ENCODE measurements at regions not wholly inside any gene's neighbourhood (a gene's known extent, or its start where the extent isn't known, plus 50 kb on each side); places are given as distances from the start of the nearest gene placed in this dataset.

DNA sequence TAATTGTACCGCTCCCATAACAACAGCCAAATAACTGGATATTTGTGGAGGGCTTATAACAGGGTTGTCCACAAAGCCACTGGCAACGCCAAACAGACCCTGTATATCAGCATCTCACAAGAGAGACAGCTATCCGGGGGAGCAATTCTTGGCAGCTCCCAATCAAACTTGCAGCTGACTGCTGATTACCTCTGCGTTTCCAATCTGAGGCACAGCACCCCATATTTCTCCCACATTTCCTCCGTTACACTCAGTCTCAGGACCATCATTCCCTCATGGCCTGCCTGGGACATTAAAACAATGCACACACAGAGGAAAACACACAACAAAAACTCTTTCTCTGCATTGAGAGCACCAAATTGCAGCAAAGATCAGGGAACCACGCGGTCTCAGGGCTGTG lies 67.8 kb upstream of the SDK1 start:
- WGBS, 2 donors = 90 to 93% methylated on average over 7 of the region's 7 CpGs
- no peak overlapping the region for H3K27ac ChIP-seq
- no peak for DNase-seq
- intact Hi-C loops (cut with DNase I) = no loop called here
- H3K4me3 ChIP-seq = no peak overlapping the region
- no peaks in the 10 kb centered on the region for H3K27me3 ChIP-seq
- no peaks in the 10 kb centered on the region for H3K4me1 ChIP-seq
- TF ChIP-seq, protein P1, sequence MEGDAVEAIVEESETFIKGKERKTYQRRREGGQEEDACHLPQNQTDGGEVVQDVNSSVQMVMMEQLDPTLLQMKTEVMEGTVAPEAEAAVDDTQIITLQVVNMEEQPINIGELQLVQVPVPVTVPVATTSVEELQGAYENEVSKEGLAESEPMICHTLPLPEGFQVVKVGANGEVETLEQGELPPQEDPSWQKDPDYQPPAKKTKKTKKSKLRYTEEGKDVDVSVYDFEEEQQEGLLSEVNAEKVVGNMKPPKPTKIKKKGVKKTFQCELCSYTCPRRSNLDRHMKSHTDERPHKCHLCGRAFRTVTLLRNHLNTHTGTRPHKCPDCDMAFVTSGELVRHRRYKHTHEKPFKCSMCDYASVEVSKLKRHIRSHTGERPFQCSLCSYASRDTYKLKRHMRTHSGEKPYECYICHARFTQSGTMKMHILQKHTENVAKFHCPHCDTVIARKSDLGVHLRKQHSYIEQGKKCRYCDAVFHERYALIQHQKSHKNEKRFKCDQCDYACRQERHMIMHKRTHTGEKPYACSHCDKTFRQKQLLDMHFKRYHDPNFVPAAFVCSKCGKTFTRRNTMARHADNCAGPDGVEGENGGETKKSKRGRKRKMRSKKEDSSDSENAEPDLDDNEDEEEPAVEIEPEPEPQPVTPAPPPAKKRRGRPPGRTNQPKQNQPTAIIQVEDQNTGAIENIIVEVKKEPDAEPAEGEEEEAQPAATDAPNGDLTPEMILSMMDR (IDR thresholded peaks at IDR 0.05) = no peak
- TF ChIP-seq POLR2AphosphoS5 (IDR thresholded peaks at IDR 0.05) (no peak), POLR2A (IDR thresholded peaks at IDR 0.05) (no peak), EP300 (IDR thresholded peaks at IDR 0.05) (no peak)
- peaks cover 0 to 9% (median 4%) of the 10 kb centered on the region in 4 donors for H3K9me3 ChIP-seq
- no peaks in the 10 kb centered on the region for H3K36me3 ChIP-seq

DNA sequence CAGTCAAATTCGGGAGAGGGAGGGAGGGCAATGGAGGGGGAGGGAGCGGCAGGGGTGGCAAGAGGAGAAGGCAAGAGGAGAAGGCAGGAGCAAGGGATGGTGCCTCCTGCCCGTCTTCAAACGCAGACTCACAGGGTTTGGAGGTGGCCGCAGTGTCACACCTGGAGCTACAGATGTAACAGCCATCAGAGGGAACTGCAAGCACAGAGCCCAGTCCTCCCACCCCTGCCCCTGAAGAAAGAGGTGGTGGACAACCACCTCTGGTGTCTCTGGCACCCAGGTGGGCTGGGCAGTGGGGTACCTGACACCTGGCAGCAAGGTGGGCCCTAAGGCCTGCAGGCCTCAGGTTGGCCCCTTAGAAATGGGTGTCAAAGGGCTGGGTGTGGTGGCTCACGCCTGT lies 67.0 kb upstream of the SDK1 start:
- TF ChIP-seq EP300 (IDR thresholded peaks at IDR 0.05) (no peak), POLR2AphosphoS5 (IDR thresholded peaks at IDR 0.05) (no peak)
- Histone ChIP-seq H3K36me3 (no peaks in the 10 kb centered on the region), H3K9me3 (peaks cover 0 to 9% (median 4%) of the 10 kb centered on the region in 4 donors), H3K27me3 (no peaks in the 10 kb centered on the region), H3K27ac (no peak overlapping the region), H3K4me1 (no peaks in the 10 kb centered on the region), H3K4me3 (no peak overlapping the region)
- intact Hi-C loops (cut with DNase I) = no loop called here
- 95 to 96% methylated on average over 6 of the region's 6 CpGs for WGBS, 2 donors
- no peak for DNase-seq

- no peaks in the 10 kb centered on the region for H3K4me1 ChIP-seq
- 95% methylated on average over 3 of the region's 3 CpGs for WGBS, 2 donors
- no peak for DNase-seq
- intact Hi-C loops (cut with DNase I) = no loop called here
- H3K4me3 ChIP-seq = no peak overlapping the region
- H3K9me3 ChIP-seq = peaks cover 0 to 9% (median 4%) of the 10 kb centered on the region in 4 donors
- no peak overlapping the region for H3K27ac ChIP-seq
- TF ChIP-seq POLR2A (IDR thresholded peaks at IDR 0.05) (no peak), EP300 (IDR thresholded peaks at IDR 0.05) (no peak), POLR2AphosphoS5 (IDR thresholded peaks at IDR 0.05) (no peak)
- TF ChIP-seq, protein P1 (IDR thresholded peaks at IDR 0.05) = no peak
- H3K36me3 ChIP-seq = no peaks in the 10 kb centered on the region
- no peaks in the 10 kb centered on the region for H3K27me3 ChIP-seq
Measured at GRCh38 chr7:3234851-3235250, 66.2 kb upstream of the SDK1 start.

GRCh38 chr7:3235322-3235721 lies 65.7 kb upstream of the SDK1 start:
- intact Hi-C loops (cut with DNase I) = no loop called here
- Histone ChIP-seq H3K27ac (no peak overlapping the region), H3K36me3 (no peaks in the 10 kb centered on the region), H3K27me3 (no peaks in the 10 kb centered on the region), H3K4me3 (no peak overlapping the region), H3K4me1 (no peaks in the 10 kb centered on the region), H3K9me3 (peaks cover 0 to 9% (median 4%) of the 10 kb centered on the region in 4 donors)
- WGBS, 2 donors = 93 to 94% methylated on average over 4 of the region's 4 CpGs
- no peak for DNase-seq
- TF ChIP-seq EP300 (IDR thresholded peaks at IDR 0.05) = no peak
- no peak for TF ChIP-seq POLR2A (IDR thresholded peaks at IDR 0.05)
- TF ChIP-seq POLR2AphosphoS5 (IDR thresholded peaks at IDR 0.05) = no peak
- TF ChIP-seq, protein P1 (IDR thresholded peaks at IDR 0.05) = no peak

DNA sequence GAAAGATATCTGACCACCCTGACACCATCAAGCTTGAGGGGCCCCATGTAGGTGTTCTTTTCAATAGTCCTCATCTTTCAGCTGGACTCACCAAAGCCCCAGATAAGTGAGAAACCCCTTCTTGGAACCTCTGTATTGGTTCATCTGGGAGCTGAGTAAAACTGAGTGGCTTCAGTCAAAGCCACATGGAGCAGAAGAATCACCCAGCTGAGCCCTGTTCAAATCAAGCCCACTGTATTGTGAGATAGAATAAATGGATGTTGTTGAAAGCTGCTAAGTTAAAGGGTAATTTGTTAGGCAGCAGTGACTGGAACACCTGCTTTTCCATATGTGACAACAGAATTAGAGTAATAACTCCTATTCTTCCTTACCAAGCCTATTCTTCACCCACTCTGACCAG lies 64.8 kb upstream of the SDK1 start:
- H3K27ac ChIP-seq = no peak overlapping the region
- no peak overlapping the region for H3K4me3 ChIP-seq
- no peak for TF ChIP-seq POLR2A (IDR thresholded peaks at IDR 0.05)
- no peak for TF ChIP-seq EP300 (IDR thresholded peaks at IDR 0.05)
- TF ChIP-seq, protein P1 (IDR thresholded peaks at IDR 0.05) = no peak
- no peak for TF ChIP-seq POLR2AphosphoS5 (IDR thresholded peaks at IDR 0.05)
- DNase-seq = no peak
- no peaks in the 10 kb centered on the region for H3K36me3 ChIP-seq
- intact Hi-C loops (cut with DNase I) = no loop called here
- H3K4me1 ChIP-seq = no peaks in the 10 kb centered on the region
- peaks cover 0 to 9% (median 4%) of the 10 kb centered on the region in 4 donors for H3K9me3 ChIP-seq
- H3K27me3 ChIP-seq = no peaks in the 10 kb centered on the region
